H1 (cell line): ENCODE measurements at regions not wholly inside any gene's neighbourhood (a gene's known extent, or its start where the extent isn't known, plus 50 kb on each side); places are given as distances from the start of the nearest gene placed in this dataset.

Source experiments
- CREB1 ChIP-seq: IDR thresholded peaks from 2 replicates; pipeline ENCODE4 v1.6.1; 2012; ENCODE audit warnings: inconsistent platforms
- JUN ChIP-seq: IDR thresholded peaks from 2 replicates; pipeline ENCODE4 v1.6.1; 2011; ENCODE audit warnings: low read depth, mild to moderate bottlenecking, improper control_type of control experiment, low read length
- RAD21 ChIP-seq, 2 experiments: IDR thresholded peaks in 1 of 2; conservative IDR thresholded peaks in 1 of 2; 2 replicates each; pipeline ENCODE4 v1.6.1; 2011; ENCODE audit warnings: low read depth in 2 of 2, low read length in 2 of 2, improper control_type of control experiment in 1 of 2, inconsistent platforms in 1 of 2, mild to moderate bottlenecking in 1 of 2, moderate library complexity in 1 of 2
- SIN3A ChIP-seq, 2 experiments: IDR thresholded peaks in 1 of 2; conservative IDR thresholded peaks in 1 of 2; 2 replicates each; pipeline ENCODE4 v1.6.1; 2011 to 2012; ENCODE audit warnings: low read length in 2 of 2, improper control_type of control experiment in 1 of 2, low read depth in 1 of 2, mild to moderate bottlenecking in 1 of 2

DNA sequence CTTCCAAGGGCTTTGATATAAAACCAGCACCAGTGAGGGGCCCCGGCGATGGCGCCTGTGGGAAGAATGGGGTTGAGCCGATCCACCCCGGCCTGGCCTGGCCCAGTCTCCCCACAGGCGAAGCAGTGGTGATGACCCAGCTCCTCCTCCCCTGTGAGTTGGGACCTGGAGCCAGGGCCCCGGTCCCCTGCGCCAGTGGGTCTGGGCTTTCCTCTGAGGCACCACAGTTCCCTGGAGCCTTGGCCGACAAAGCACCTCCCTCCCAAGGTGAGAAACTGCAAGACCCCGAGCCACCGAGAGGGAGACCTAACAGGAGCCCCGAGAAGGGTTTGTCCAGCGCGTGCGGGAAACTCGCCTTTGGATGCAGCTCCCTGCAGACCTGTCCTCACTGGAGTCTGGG is 942.9 kb downstream of the BRD1 start (continued):
- TF ChIP-seq CREB1: no peak
- no peak for TF ChIP-seq JUN
- TF ChIP-seq RAD21 (IDR thresholded peaks at IDR 0.05 in 1 of 2, conservative IDR thresholded peaks at IDR 0.05 in 1 of 2; ENCODE audit: low read depth in 2 of 2, low read length in 2 of 2): no peak
- no peak for TF ChIP-seq SIN3A (conservative IDR thresholded peaks at IDR 0.05 in 1 of 2, IDR thresholded peaks at IDR 0.05 in 1 of 2; ENCODE audit: low read depth in 1 of 2, low read length in 2 of 2)
- TF ChIP-seq, all 59 proteins: peak for 0
